ENCODE measurements at regions not wholly inside any gene's neighbourhood (a gene's known extent, or its start where the extent isn't known, plus 50 kb on each side); places are given as distances from the start of the nearest gene placed in this dataset.

DNA sequence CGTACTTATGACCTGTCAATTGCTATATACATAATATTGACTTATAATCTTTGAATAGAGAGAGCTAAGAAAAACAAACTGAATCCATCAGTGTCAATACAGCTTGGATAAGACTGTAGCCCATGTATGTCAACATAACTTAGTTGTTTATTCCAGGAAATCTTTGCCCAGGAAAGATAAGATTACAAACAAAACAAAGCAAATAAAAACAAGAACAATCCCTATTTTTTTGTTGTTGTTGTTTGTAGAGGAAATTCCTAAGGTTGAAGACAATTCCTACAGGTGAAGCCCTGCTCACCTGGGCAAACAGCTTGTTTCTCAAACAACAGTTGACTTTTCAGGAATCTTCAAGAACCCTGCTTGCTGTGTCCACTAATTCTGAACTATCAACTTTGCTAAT, 76.0 kb downstream of the HYCC1 start:
- DNase-seq (no peak), ATAC-seq (no peak)
- Histone ChIP-seq H3K36me3 (ENCODE audit: low read depth, low read length) (no peaks in the 10 kb centered on the region), H3K4me3 (ENCODE audit: low read length) (no peak overlapping the region), H3K4me2 (ENCODE audit: low read length) (no peak overlapping the region), H3K4me1 (ENCODE audit: insufficient read depth, low read length) (no peaks in the 10 kb centered on the region), H3K9me2 (replicated peaks; ENCODE audit: low read length) (no peaks in the 10 kb centered on the region), H2AFZ (ENCODE audit: low read length) (no peak overlapping the region), H3K27me3 (ENCODE audit: low read length) (no peaks in the 10 kb centered on the region), H3K27ac (ENCODE audit: low read length) (no peak overlapping the region), H3F3A (ENCODE audit: low read length, unreplicated experiment) (no peaks in the 10 kb centered on the region), H3K9ac (ENCODE audit: low read length) (no peak overlapping the region), H3K9me3 (ENCODE audit: low read length) (no peaks in the 10 kb centered on the region), H4K20me1 (ENCODE audit: low read length) (no peaks in the 10 kb centered on the region), H3K79me2 (ENCODE audit: low read length) (no peaks in the 10 kb centered on the region)
- TF ChIP-seq CTCF (conservative IDR thresholded peaks at IDR 0.05; ENCODE audit: low read depth, low read length) (no peak), EZH2 (IDR thresholded peaks at IDR 0.05; ENCODE audit: low read length, unreplicated experiment) (no peak), EZH2phosphoT487 (IDR thresholded peaks at IDR 0.05; ENCODE audit: borderline replicate concordance, low read length) (no peak)
- intact Hi-C loops (cut with micrococcal nuclease): no loop called here
- BruUV-seq (replicated peaks): no TSS peak
- POLR2A ChIA-PET (ENCODE audit: unreplicated experiment): no interaction called here
- CTCF ChIA-PET: no interaction called here

- Histone ChIP-seq H2AFZ (ENCODE audit: low read length) (no peak overlapping the region), H3K4me2 (ENCODE audit: low read length) (no peak overlapping the region), H3K36me3 (ENCODE audit: low read depth, low read length) (no peaks in the 10 kb centered on the region), H3K9me3 (ENCODE audit: low read length) (no peaks in the 10 kb centered on the region), H4K20me1 (ENCODE audit: low read length) (no peaks in the 10 kb centered on the region), H3K4me1 (ENCODE audit: insufficient read depth, low read length) (no peaks in the 10 kb centered on the region), H3K4me3 (ENCODE audit: low read length) (no peak overlapping the region), H3K79me2 (ENCODE audit: low read length) (no peaks in the 10 kb centered on the region), H3F3A (ENCODE audit: low read length, unreplicated experiment) (no peaks in the 10 kb centered on the region), H3K27me3 (ENCODE audit: low read length) (no peaks in the 10 kb centered on the region), H3K27ac (ENCODE audit: low read length) (no peak overlapping the region), H3K9ac (ENCODE audit: low read length) (no peak overlapping the region), H3K9me2 (replicated peaks; ENCODE audit: low read length) (no peaks in the 10 kb centered on the region)
- TF ChIP-seq EZH2phosphoT487 (IDR thresholded peaks at IDR 0.05; ENCODE audit: borderline replicate concordance, low read length) (no peak), CTCF (conservative IDR thresholded peaks at IDR 0.05; ENCODE audit: low read depth, low read length) (no peak), EZH2 (IDR thresholded peaks at IDR 0.05; ENCODE audit: low read length, unreplicated experiment) (no peak)
- no TSS peak for BruUV-seq (replicated peaks)
- CTCF ChIA-PET: no interaction called here
- DNase-seq (no peak), ATAC-seq (no peak)
- intact Hi-C loops (cut with micrococcal nuclease): no loop called here
- POLR2A ChIA-PET (ENCODE audit: unreplicated experiment): interaction anchor here (0.6 kb wide), 1 partner anchor 111 kb away, joined by 3 read pairs; no protein-coding TSS in a partner anchor
Measured at GRCh38 chr7:22936246-22936645, 77.7 kb downstream of the HYCC1 start.

- Histone ChIP-seq H3K4me1 (ENCODE audit: insufficient read depth, low read length) (no peaks in the 10 kb centered on the region), H3K9me3 (ENCODE audit: low read length) (no peaks in the 10 kb centered on the region), H3K9ac (ENCODE audit: low read length) (no peak overlapping the region), H4K20me1 (ENCODE audit: low read length) (no peaks in the 10 kb centered on the region), H3K4me2 (ENCODE audit: low read length) (no peak overlapping the region), H2AFZ (ENCODE audit: low read length) (no peak overlapping the region), H3K9me2 (replicated peaks; ENCODE audit: low read length) (no peaks in the 10 kb centered on the region), H3K4me3 (ENCODE audit: low read length) (no peak overlapping the region), H3K79me2 (ENCODE audit: low read length) (no peaks in the 10 kb centered on the region), H3K27me3 (ENCODE audit: low read length) (no peaks in the 10 kb centered on the region), H3F3A (ENCODE audit: low read length, unreplicated experiment) (no peaks in the 10 kb centered on the region), H3K36me3 (ENCODE audit: low read depth, low read length) (no peaks in the 10 kb centered on the region), H3K27ac (ENCODE audit: low read length) (no peak overlapping the region)
- ChIA-PET POLR2A (ENCODE audit: unreplicated experiment) (no interaction called here), CTCF (no interaction called here)
- TF ChIP-seq CTCF (conservative IDR thresholded peaks at IDR 0.05; ENCODE audit: low read depth, low read length): no peak
- no peak for TF ChIP-seq EZH2phosphoT487 (IDR thresholded peaks at IDR 0.05; ENCODE audit: borderline replicate concordance, low read length)
- no peak for TF ChIP-seq EZH2 (IDR thresholded peaks at IDR 0.05; ENCODE audit: low read length, unreplicated experiment)
- intact Hi-C loops (cut with micrococcal nuclease): no loop called here
- DNase-seq (no peak), ATAC-seq (no peak)
- BruUV-seq (replicated peaks): no TSS peak
Measured at GRCh38 chr7:22935269-22935668, 78.7 kb downstream of the HYCC1 start.

All from PC-3 (cell line).